NB4 (cell line): ENCODE measurements at regions not wholly inside any gene's neighbourhood (a gene's known extent, or its start where the extent isn't known, plus 50 kb on each side); places are given as distances from the start of the nearest gene placed in this dataset.

Experiments
- MYC ChIP-seq: IDR thresholded peaks from 2 replicates; pipeline ENCODE4 v1.6.1; 2011; ENCODE audit warnings: low read depth, low read length
- TF ChIP-seq, protein P1 (sequence below): IDR thresholded peaks from 2 replicates; pipeline ENCODE4 v1.6.1; 2011; ENCODE audit warnings: low read depth, low read length
- TF ChIP-seq, protein P2 (sequence below): IDR thresholded peaks from one replicate; pipeline ENCODE4 v1.5.1; 2012; ENCODE audit warnings: low read depth, low read length

DNA sequence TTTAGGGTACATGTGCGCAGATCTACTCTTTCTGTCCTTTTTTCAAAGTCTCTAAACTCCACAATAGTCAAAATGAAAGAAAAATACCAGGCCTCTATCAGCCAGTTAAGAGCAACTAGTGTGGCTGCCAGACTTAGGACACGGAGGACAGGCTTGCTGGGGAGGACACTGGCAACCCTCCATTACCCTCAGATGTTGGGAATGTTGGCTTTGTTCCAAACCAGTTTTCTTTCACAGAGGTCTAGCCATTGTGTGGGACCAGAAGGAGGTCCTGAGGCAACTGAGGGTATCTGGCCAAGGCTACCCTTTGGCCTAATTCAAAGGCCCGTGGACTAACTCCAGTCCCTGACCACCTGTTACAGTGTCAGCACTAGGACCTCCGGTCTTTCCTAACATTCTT is 51.2 kb upstream of the MED9 start:
- TF ChIP-seq, protein P1, sequence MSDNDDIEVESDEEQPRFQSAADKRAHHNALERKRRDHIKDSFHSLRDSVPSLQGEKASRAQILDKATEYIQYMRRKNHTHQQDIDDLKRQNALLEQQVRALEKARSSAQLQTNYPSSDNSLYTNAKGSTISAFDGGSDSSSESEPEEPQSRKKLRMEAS = no peak
- TF ChIP-seq, protein P2, sequence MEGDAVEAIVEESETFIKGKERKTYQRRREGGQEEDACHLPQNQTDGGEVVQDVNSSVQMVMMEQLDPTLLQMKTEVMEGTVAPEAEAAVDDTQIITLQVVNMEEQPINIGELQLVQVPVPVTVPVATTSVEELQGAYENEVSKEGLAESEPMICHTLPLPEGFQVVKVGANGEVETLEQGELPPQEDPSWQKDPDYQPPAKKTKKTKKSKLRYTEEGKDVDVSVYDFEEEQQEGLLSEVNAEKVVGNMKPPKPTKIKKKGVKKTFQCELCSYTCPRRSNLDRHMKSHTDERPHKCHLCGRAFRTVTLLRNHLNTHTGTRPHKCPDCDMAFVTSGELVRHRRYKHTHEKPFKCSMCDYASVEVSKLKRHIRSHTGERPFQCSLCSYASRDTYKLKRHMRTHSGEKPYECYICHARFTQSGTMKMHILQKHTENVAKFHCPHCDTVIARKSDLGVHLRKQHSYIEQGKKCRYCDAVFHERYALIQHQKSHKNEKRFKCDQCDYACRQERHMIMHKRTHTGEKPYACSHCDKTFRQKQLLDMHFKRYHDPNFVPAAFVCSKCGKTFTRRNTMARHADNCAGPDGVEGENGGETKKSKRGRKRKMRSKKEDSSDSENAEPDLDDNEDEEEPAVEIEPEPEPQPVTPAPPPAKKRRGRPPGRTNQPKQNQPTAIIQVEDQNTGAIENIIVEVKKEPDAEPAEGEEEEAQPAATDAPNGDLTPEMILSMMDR = no peak
- TF ChIP-seq MYC = no peak
